Activated naive CD4-positive, alpha-beta T cell treated with anti-CD3 and anti-CD28 coated beads, Interleukin-2, amount 50 U/mL, for 24 hours (primary cell): ENCODE measurements at regions not wholly inside any gene's neighbourhood (a gene's known extent, or its start where the extent isn't known, plus 50 kb on each side); places are given as distances from the start of the nearest gene placed in this dataset.

Experiments used
- H3K27ac Mint-ChIP-seq: one replicate; pipeline ENCODE4 v1.8.0; 2021; ENCODE audit warnings: mild to moderate bottlenecking, mixed read lengths
- H3K27me3 Mint-ChIP-seq: one replicate; pipeline ENCODE4 v1.8.0; 2021; ENCODE audit warnings: mixed read lengths
- H3K36me3 Mint-ChIP-seq: one replicate; pipeline ENCODE4 v1.8.0; 2021; ENCODE audit warnings: mixed read lengths
- H3K4me1 Mint-ChIP-seq: one replicate; pipeline ENCODE4 v1.8.0; 2021; ENCODE audit warnings: mixed read lengths
- H3K4me3 Mint-ChIP-seq: one replicate; pipeline ENCODE4 v1.8.0; 2021; ENCODE audit warnings: mild to moderate bottlenecking, mixed read lengths
- H3K9me3 Mint-ChIP-seq: one replicate; pipeline ENCODE4 v1.8.0; 2021; ENCODE audit warnings: mixed read lengths

- Mint-ChIP-seq H3K36me3 (peaks cover 47% of the 10 kb centered on the region), H3K4me1 (peaks cover 28% of the 10 kb centered on the region), H3K4me3 (no peak overlapping the region), H3K9me3 (no peaks in the 10 kb centered on the region), H3K27ac (no peak overlapping the region), H3K27me3 (no peaks in the 10 kb centered on the region)
Observed at GRCh38 chr10:46232084-46232483, 54.7 kb upstream of the ANTXRL start.

GRCh38 chr10:46232666-46233065, 54.1 kb upstream of the ANTXRL start:
- peaks cover 25% of the 10 kb centered on the region for H3K4me1 Mint-ChIP-seq
- H3K27me3 Mint-ChIP-seq: no peaks in the 10 kb centered on the region
- no peak overlapping the region for H3K4me3 Mint-ChIP-seq
- H3K27ac Mint-ChIP-seq: no peak overlapping the region
- H3K36me3 Mint-ChIP-seq: peaks cover 50% of the 10 kb centered on the region
- no peaks in the 10 kb centered on the region for H3K9me3 Mint-ChIP-seq

GRCh38 chr10:46233181-46233580, 53.6 kb upstream of the ANTXRL start:
- H3K9me3 Mint-ChIP-seq: no peaks in the 10 kb centered on the region
- H3K27ac Mint-ChIP-seq: peak overlapping the region; percentile 43
- H3K4me1 Mint-ChIP-seq: peaks cover 25% of the 10 kb centered on the region
- peaks cover 50% of the 10 kb centered on the region for H3K36me3 Mint-ChIP-seq
- no peaks in the 10 kb centered on the region for H3K27me3 Mint-ChIP-seq
- H3K4me3 Mint-ChIP-seq: no peak overlapping the region

- no peak overlapping the region for H3K4me3 Mint-ChIP-seq
- no peaks in the 10 kb centered on the region for H3K9me3 Mint-ChIP-seq
- peaks cover 52% of the 10 kb centered on the region for H3K36me3 Mint-ChIP-seq
- H3K27me3 Mint-ChIP-seq: no peaks in the 10 kb centered on the region
- H3K4me1 Mint-ChIP-seq: peaks cover 18% of the 10 kb centered on the region
- no peak overlapping the region for H3K27ac Mint-ChIP-seq
Observed at GRCh38 chr10:46234026-46234425, 52.8 kb upstream of the ANTXRL start.

- Mint-ChIP-seq H3K36me3 (peaks cover 48% of the 10 kb centered on the region), H3K9me3 (no peaks in the 10 kb centered on the region), H3K27me3 (no peaks in the 10 kb centered on the region), H3K4me3 (no peak overlapping the region), H3K27ac (no peak overlapping the region), H3K4me1 (peaks cover 17% of the 10 kb centered on the region)
Observed at GRCh38 chr10:46234431-46235060, 52.3 kb upstream of the ANTXRL start.

- Mint-ChIP-seq H3K9me3 (no peaks in the 10 kb centered on the region), H3K4me3 (no peak overlapping the region), H3K4me1 (peaks cover 23% of the 10 kb centered on the region), H3K27ac (peak overlapping the region; percentile 85), H3K27me3 (no peaks in the 10 kb centered on the region), H3K36me3 (peaks cover 40% of the 10 kb centered on the region)
Observed at GRCh38 chr10:46235705-46236545, 50.9 kb upstream of the ANTXRL start.

GRCh38 chr10:46236546-46236887, 50.3 kb upstream of the ANTXRL start:
- H3K4me3 Mint-ChIP-seq: no peak overlapping the region

GRCh38 chr10:46236941-46237681, 49.7 kb upstream of the ANTXRL start:
- H3K27ac Mint-ChIP-seq: no peak overlapping the region
- no peak overlapping the region for H3K4me3 Mint-ChIP-seq
- H3K36me3 Mint-ChIP-seq: peaks cover 46% of the 10 kb centered on the region
- H3K27me3 Mint-ChIP-seq: no peaks in the 10 kb centered on the region
- peaks cover 31% of the 10 kb centered on the region for H3K4me1 Mint-ChIP-seq
- peaks cover 2% of the 10 kb centered on the region for H3K9me3 Mint-ChIP-seq

More at GRCh38 chr10:46236546-46236887, 50.3 kb upstream of the ANTXRL start:
- H3K27ac Mint-ChIP-seq: peak overlapping the region; percentile 85
- peaks cover 42% of the 10 kb centered on the region for H3K36me3 Mint-ChIP-seq
- H3K27me3 Mint-ChIP-seq: no peaks in the 10 kb centered on the region
- peaks cover 28% of the 10 kb centered on the region for H3K4me1 Mint-ChIP-seq
- no peaks in the 10 kb centered on the region for H3K9me3 Mint-ChIP-seq
